NCI-H146 treated with DMSO at 0.1 percent for 48 hours (cell line): ENCODE measurements at regions not wholly inside any gene's neighbourhood (a gene's known extent, or its start where the extent isn't known, plus 50 kb on each side); places are given as distances from the start of the nearest gene placed in this dataset.

ENCODE experiments used
- DNase-seq: peaks from one replicate; lab custom pipeline; 2025; ENCODE audit not compliant: unreplicated experiment; lab: John Stamatoyannopoulos, UW

DNA sequence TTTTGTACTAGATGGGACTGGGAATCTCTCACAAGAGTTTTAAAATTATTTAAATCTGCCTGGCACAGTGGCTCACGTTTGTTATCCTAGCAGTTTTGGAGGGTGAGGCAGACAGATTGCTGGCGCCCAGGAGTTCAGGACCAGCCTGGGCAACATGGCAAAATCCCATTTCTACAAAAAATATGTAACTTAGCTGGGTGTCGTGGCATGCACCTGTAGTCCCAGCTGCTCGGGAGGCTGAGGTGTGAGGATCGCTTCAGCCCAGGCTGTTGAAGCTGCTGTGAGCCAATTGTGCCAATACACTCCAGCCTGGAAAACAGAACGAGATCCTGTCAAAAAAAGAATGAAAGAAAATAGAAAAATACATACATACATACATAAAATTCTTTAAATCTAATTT is 685.7 kb upstream of the PIK3C3 start:
- no peak for DNase-seq

DNA sequence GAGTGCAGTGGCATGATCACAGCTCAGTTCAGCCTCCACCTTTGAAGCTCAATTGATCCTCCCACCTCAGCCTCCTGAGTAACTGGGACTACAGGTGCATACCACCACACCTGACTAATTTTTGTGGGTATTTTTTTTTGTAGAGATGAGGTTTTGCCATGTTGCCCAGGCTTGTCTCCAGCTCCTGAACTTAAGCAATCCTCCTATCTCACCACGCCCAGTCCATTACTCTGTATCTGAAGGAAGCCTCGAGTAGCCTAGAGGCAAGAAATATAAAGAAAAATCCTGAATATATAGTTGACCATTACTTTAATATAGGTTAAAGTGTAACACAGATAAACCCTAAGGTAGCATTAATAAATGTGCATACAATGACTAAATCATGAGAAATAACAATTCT is 686.8 kb upstream of the PIK3C3 start:
- DNase-seq, result no peak

DNA sequence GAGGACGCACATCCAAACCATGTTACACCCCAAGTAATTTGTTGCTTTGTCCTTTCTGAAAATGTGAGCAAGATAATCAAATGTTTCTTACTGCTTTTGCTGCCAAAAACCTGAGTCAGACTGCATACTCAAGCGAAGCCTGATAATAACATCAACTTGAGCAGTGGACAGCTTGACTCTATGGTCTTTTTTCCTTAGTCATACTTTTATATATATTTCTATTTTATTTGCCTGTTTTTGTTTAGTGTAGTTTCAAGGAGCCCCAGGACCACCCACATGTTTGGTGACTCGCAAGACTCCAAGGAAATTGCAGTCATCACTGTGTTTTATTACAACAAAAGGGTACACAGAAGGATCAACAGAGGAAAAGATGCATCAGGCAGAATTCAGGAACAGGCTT is 688.4 kb upstream of the PIK3C3 start:
- DNase-seq, result no peak

DNA sequence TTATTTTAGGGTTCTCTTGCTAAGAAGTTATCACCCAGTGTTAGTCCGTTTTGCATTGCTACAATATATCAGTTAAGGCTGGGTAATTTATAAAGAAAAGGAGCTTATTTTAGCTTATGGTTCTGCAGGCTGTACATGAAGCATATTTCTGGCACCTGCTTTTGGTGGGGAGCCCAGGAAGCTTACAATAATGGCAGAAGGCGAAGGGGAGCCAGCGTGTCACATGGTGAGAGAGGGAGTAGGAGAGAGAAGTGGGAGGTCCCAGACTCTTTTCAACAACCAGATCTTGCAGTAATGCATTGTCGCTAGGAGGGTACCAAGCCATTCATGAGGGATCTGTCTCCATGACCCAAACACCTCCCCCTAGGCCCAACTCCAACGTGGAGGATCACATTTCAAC is 688.8 kb upstream of the PIK3C3 start:
- DNase-seq, result no peak

- DNase-seq, result no peak
Observed at GRCh38 chr18:41265047-41265446, 690.0 kb upstream of the PIK3C3 start.

DNA sequence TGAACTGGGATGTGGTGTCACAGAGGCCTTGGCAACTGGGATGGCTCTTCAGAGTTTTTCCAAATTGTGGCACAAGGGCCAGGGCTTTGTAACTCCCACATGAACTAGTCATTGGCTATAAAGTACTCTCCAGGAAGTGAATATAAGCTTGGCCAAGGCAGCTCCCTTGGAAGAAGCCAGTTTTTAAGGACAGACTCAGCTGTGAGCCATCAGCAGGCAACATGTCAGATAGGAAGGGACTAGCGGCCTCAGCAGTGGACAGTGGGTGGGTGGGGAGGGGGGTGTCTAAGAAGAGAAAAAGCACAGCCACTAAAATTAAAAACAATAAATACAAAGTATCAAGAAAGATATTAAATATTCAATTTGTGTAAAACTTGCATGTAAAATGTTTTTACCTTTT is 691.1 kb upstream of the PIK3C3 start:
- no peak for DNase-seq

GRCh38 chr18:41262688-41263087 is 692.3 kb upstream of the PIK3C3 start:
- DNase-seq, result no peak

DNA sequence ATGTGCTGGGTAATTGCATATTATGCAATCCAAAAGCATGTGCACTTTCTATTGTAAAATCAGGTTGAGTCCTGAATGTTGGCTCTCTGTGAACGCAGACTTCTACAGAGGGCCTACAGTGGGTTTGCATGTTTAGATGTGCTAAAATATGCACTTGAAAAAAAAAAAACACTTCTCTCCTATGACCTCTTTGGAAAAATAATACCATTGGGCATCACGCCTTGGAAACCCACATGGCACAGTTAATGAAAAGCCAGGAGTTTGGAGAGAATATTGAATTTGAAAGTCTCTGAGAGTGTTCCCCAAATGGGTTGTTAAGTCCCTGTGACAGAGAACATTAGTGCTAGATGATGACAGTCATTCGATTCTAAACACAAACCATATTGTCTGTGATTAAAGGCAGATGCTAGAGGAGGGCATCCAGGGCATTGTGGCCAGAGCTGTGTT is 710.4 kb upstream of the PIK3C3 start:
- no peak for DNase-seq

GRCh38 chr18:41237317-41237716 is 717.7 kb upstream of the PIK3C3 start:
- no peak for DNase-seq

GRCh38 chr18:41231681-41232080 is 723.4 kb upstream of the PIK3C3 start:
- DNase-seq, result no peak

- DNase-seq, result no peak
Observed at GRCh38 chr18:41227993-41228392, 727.0 kb upstream of the PIK3C3 start.

GRCh38 chr18:41226911-41227310 is 728.1 kb upstream of the PIK3C3 start:
- DNase-seq, result no peak

DNA sequence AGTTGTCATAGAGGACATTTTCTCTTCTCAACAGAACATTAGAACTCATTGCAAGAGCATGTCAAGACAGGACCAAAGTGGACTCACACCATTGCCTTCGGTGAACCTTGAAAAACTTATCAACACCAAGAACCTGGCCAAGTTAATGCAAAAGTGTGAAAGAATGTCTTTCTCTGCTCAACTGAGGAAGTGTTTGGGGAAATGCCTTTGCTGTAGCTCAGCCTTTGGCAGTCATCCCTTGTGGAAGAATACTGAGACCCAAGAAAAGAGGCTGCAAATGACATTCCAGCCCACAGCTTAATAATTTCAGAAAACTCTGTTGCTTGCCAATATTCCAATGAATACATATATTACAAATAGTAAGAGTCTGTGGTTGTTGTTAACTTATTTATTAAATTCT is 728.8 kb upstream of the PIK3C3 start:
- no peak for DNase-seq

GRCh38 chr18:41216341-41217003 is 738.6 kb upstream of the PIK3C3 start:
- no peak for DNase-seq

DNA sequence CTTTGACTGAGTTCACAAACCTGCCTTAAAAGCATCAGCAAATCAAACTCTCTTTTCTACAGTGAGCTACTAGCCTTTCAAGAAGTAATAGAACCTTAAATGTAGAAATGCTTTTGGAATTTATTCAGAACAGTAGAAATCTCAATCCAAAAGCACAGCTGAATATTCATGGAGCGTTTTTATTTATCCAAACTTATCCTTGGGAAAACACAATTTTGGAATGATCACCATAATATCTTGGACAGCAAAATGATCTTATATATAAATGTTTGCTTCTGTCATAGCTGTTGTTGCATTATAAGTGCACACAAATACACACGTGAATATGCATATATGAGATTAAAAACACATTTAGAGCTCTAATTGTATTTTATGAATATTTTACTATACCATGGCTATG is 747.3 kb upstream of the PIK3C3 start:
- DNase-seq, result no peak

DNA sequence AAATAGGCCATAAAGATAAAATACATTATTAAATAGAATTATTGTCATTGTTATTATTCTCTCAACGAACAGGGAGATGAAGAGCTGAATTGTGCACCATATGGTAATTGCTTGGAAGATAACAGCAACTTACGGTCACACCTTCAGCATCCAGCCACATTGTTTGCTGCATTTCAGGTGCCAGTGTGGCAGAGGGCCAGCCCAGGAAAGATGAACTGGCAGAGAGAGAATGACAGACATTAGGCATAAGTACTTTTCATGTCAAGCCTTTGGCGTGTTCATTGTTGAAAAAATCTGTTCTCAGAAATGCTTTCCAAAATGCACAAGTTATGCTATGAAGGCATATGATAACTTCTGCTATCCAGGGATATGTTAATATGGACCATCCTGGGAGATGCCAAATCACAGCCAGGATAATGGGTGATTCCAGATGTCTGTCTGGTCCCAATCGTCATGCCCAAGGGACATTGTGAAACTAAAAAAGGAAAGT is 748.6 kb upstream of the PIK3C3 start:
- no peak for DNase-seq

- no peak for DNase-seq
Observed at GRCh38 chr18:41199212-41199611, 755.8 kb upstream of the PIK3C3 start.

- DNase-seq, result no peak
Observed at GRCh38 chr18:41197967-41198366, 757.1 kb upstream of the PIK3C3 start.

DNA sequence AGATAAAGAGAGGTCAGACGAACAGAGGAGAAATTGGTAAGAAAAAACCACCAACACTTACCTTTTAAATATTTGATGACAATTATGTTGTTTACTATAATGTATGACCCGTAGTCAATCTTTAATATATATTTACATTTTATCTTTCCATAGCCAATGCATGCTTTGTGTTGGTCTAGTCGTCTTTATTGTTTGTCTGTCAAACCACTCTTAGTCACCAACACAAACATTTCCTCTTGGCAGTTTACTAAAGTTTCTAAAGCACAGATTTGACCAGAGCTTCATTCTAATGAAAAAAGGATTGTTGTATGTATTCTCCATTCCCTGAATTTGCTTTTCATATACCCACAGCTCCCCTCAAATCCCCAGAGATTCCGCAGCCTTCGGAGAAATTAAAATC is 784.7 kb upstream of the PIK3C3 start:
- DNase-seq, result no peak

DNA sequence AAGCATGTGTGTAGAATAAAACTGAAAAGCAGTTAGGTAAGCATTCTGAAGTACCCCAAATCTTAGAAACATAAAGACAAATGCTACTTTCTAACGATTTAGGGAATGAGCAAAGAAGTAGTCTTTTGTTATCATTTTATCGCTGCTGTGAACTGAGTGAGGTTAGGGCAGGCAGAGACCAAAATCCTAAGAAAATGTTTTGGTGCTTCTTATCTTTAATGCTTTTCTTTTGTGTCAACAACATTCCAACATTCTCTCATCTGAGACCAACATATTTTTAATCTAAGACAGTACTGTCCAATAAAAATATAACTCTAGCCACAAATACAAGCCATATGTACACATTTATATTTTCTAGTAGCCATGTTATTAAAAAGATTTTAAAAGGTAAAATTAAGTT is 789.4 kb upstream of the PIK3C3 start:
- no peak for DNase-seq

DNA sequence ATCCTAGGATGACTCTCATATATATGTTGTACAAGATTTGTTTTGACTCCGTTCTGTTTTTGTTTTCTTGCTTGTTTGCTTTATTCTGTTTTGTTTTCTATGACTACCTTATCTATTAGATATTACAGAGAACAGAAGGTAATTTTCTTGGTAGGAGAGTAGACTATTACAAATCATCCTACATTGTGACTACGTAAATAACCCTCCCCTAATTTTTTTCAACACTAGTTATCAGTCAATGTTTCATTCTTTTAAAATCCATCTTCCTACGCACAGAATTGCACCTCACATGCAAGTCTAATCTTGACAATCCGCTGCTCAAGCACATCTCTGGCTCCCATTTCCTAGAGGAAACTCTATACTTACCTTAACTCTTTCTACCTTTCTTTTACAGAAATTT is 792.3 kb upstream of the PIK3C3 start:
- no peak for DNase-seq

GRCh38 chr18:41162191-41162590 is 792.8 kb upstream of the PIK3C3 start:
- no peak for DNase-seq
